Renal cortex interstitium (tissue), 11 donors: ENCODE measurements at regions not wholly inside any gene's neighbourhood (a gene's known extent, or its start where the extent isn't known, plus 50 kb on each side); places are given as distances from the start of the nearest gene placed in this dataset.
"Not testable (repeated sequence)": the region's sequence is repeated elsewhere in the genome, so short reads cannot be mapped to it uniquely, and the experiment has no call there.

Source experiments
- DNase-seq, 11 donors: peaks; one replicate each; pipeline ENCODE4 v3.0.0-alpha.2; 2013; ENCODE audit warnings: low read depth in 9 of 11, low spot score in 4 of 11; ENCODE audit errors: extremely low read depth in 1 of 11

- DNase-seq, result peak in 8 of 11 donors; percentile 25 to 64 (median 52)
These were observed 231.9 kb downstream of the C12orf75 start for GRCh38 chr12:105562199-105562971.

- DNase-seq, result no peak
These were observed 236.6 kb downstream of the C12orf75 start for GRCh38 chr12:105567061-105567460.

- DNase-seq, result no peak
These were observed 239.4 kb downstream of the C12orf75 start for GRCh38 chr12:105569886-105570285.

- DNase-seq, result no peak
These were observed 240.5 kb downstream of the C12orf75 start for GRCh38 chr12:105570944-105571343.

GRCh38 chr12:105573574-105573973 is 243.1 kb downstream of the C12orf75 start:
- no peak for DNase-seq

GRCh38 chr12:105574056-105574715 is 243.7 kb downstream of the C12orf75 start:
- DNase-seq, result no peak

GRCh38 chr12:105575235-105575634 is 244.7 kb downstream of the C12orf75 start:
- DNase-seq, result no peak

- no peak for DNase-seq
These were observed 245.8 kb downstream of the C12orf75 start for GRCh38 chr12:105576261-105576660.

GRCh38 chr12:105580821-105581352 is 250.4 kb downstream of the C12orf75 start:
- DNase-seq, result peak in 6 of 11 donors; percentile 20 to 47 (median 40)

GRCh38 chr12:105581420-105581819 is 250.9 kb downstream of the C12orf75 start:
- DNase-seq, result no peak

- no peak for DNase-seq
These were observed 254.6 kb downstream of the C12orf75 start for GRCh38 chr12:105585107-105585506.

- DNase-seq, result no peak
These were observed 256.7 kb downstream of the C12orf75 start for GRCh38 chr12:105587237-105587636.

- DNase-seq, result peak in 8 of 11 donors; percentile 22 to 55 (median 40)
These were observed 257.6 kb downstream of the C12orf75 start for GRCh38 chr12:105588106-105588505.

- DNase-seq, result no peak
These were observed 260.1 kb downstream of the C12orf75 start for GRCh38 chr12:105590571-105590970.

- no peak for DNase-seq
These were observed 264.9 kb downstream of the C12orf75 start for GRCh38 chr12:105595440-105595839.

- no peak for DNase-seq
These were observed 266.2 kb downstream of the C12orf75 start for GRCh38 chr12:105596731-105597130.

- DNase-seq, result no peak
These were observed 267.5 kb downstream of the C12orf75 start for GRCh38 chr12:105598031-105598430.

- DNase-seq, result no peak
These were observed 270.5 kb downstream of the C12orf75 start for GRCh38 chr12:105600911-105601545.

GRCh38 chr12:105602312-105602711 is 271.8 kb downstream of the C12orf75 start:
- DNase-seq, result not testable (repeated sequence)

GRCh38 chr12:105604281-105604680 is 273.8 kb downstream of the C12orf75 start:
- not testable (repeated sequence) for DNase-seq
